ENCODE measurements at regions not wholly inside any gene's neighbourhood (a gene's known extent, or its start where the extent isn't known, plus 50 kb on each side); places are given as distances from the start of the nearest gene placed in this dataset.

- Mint-ChIP-seq H3K4me3 (no peak overlapping the region), H3K27me3 (ENCODE audit: insufficient read depth, low read depth) (peaks cover 2% of the 10 kb centered on the region)
- no peak overlapping the region for H3K27ac ChIP-seq
Measured at GRCh38 chr11:92662601-92663360, 306.7 kb upstream of the MTNR1B start.

GRCh38 chr11:92663539-92663938, 305.9 kb upstream of the MTNR1B start:
- peaks cover 32% of the 10 kb centered on the region for H3K4me1 Mint-ChIP-seq
- peaks cover 23% of the 10 kb centered on the region for H3K4me1 ChIP-seq
- H3K79me2 ChIP-seq (ENCODE audit: low read depth): no peaks in the 10 kb centered on the region
- no peak overlapping the region for H3K4me3 Mint-ChIP-seq
- no peak overlapping the region for H3K27ac Mint-ChIP-seq
- H3K36me3 ChIP-seq: no peaks in the 10 kb centered on the region
- peaks cover 8% of the 10 kb centered on the region for H3K36me3 Mint-ChIP-seq
- no peak overlapping the region for H3K4me3 ChIP-seq
- H3K9ac ChIP-seq: no peak overlapping the region
- peaks cover 19% of the 10 kb centered on the region for H3F3A ChIP-seq (ENCODE audit: low read depth)
- H3K27ac ChIP-seq: no peak overlapping the region
- peaks cover 2% of the 10 kb centered on the region for H3K27me3 Mint-ChIP-seq (ENCODE audit: insufficient read depth, low read depth)
- DNase-seq (ENCODE audit: low spot score): no peak
- no peaks in the 10 kb centered on the region for H4K20me1 ChIP-seq (ENCODE audit: low read depth)
- TF ChIP-seq EZH2 (IDR thresholded peaks at IDR 0.05) (no peak), EZH2phosphoT487 (IDR thresholded peaks at IDR 0.05) (no peak), CTCF (IDR thresholded peaks at IDR 0.05) (no peak)
- no peaks in the 10 kb centered on the region for H3K27me3 ChIP-seq
- no peak overlapping the region for H3K4me2 ChIP-seq
- H3K9me3 Mint-ChIP-seq: peaks cover 4% of the 10 kb centered on the region
- H2AFZ ChIP-seq (replicated peaks): no peak overlapping the region
- no peaks in the 10 kb centered on the region for H3K9me3 ChIP-seq (ENCODE audit: low read depth)

More at GRCh38 chr11:92662601-92663360, 306.7 kb upstream of the MTNR1B start:
- Histone ChIP-seq H3K36me3 (no peaks in the 10 kb centered on the region), H3F3A (ENCODE audit: low read depth) (peaks cover 12% of the 10 kb centered on the region), H3K79me2 (ENCODE audit: low read depth) (no peaks in the 10 kb centered on the region), H3K9me3 (ENCODE audit: low read depth) (no peaks in the 10 kb centered on the region), H4K20me1 (ENCODE audit: low read depth) (no peaks in the 10 kb centered on the region), H3K4me2 (no peak overlapping the region), H2AFZ (replicated peaks) (no peak overlapping the region), H3K27me3 (no peaks in the 10 kb centered on the region), H3K4me3 (no peak overlapping the region), H3K4me1 (peaks cover 15% of the 10 kb centered on the region), H3K9ac (no peak overlapping the region)
- Mint-ChIP-seq H3K9me3 (peaks cover 4% of the 10 kb centered on the region), H3K36me3 (peaks cover 8% of the 10 kb centered on the region), H3K27ac (peak overlapping the region; percentile 10), H3K4me1 (peaks cover 25% of the 10 kb centered on the region)
- no peak for DNase-seq (ENCODE audit: low spot score)
- no peak for TF ChIP-seq EZH2phosphoT487 (IDR thresholded peaks at IDR 0.05)
- no peak for TF ChIP-seq EZH2 (IDR thresholded peaks at IDR 0.05)
- no peak for TF ChIP-seq CTCF (IDR thresholded peaks at IDR 0.05)

- peak overlapping the region; percentile 93 for H3K27ac ChIP-seq
- Mint-ChIP-seq H3K4me1 (peaks cover 43% of the 10 kb centered on the region), H3K36me3 (peaks cover 8% of the 10 kb centered on the region), H3K27me3 (ENCODE audit: insufficient read depth, low read depth) (peaks cover 4% of the 10 kb centered on the region), H3K9me3 (peaks cover 2% of the 10 kb centered on the region), H3K4me3 (peak overlapping the region; percentile 31), H3K27ac (peak overlapping the region; percentile 99)
- no peak overlapping the region for H2AFZ ChIP-seq (replicated peaks)
- peaks cover 42% of the 10 kb centered on the region for H3K4me1 ChIP-seq
- peak; percentile 86 for DNase-seq (ENCODE audit: low spot score)
- TF ChIP-seq EZH2 (IDR thresholded peaks at IDR 0.05) (no peak), CTCF (IDR thresholded peaks at IDR 0.05) (no peak), EZH2phosphoT487 (IDR thresholded peaks at IDR 0.05) (no peak)
- no peak overlapping the region for H3K9ac ChIP-seq
- H3K4me3 ChIP-seq: peak overlapping the region; percentile 5
- H3F3A ChIP-seq (ENCODE audit: low read depth): peaks cover 19% of the 10 kb centered on the region
- H3K79me2 ChIP-seq (ENCODE audit: low read depth): no peaks in the 10 kb centered on the region
- no peaks in the 10 kb centered on the region for H3K27me3 ChIP-seq
- H3K4me2 ChIP-seq: peak overlapping the region; percentile 61
- no peaks in the 10 kb centered on the region for H4K20me1 ChIP-seq (ENCODE audit: low read depth)
- no peaks in the 10 kb centered on the region for H3K36me3 ChIP-seq
- no peaks in the 10 kb centered on the region for H3K9me3 ChIP-seq (ENCODE audit: low read depth)
Measured at GRCh38 chr11:92667486-92668152, 301.8 kb upstream of the MTNR1B start.
